Panc1 (cell line): ENCODE measurements at regions not wholly inside any gene's neighbourhood (a gene's known extent, or its start where the extent isn't known, plus 50 kb on each side); places are given as distances from the start of the nearest gene placed in this dataset.

Experiments used
- POLR2AphosphoS5 ChIP-seq: IDR thresholded peaks from 2 replicates; pipeline ENCODE4 v1.6.1; 2012; ENCODE audit warnings: mild to moderate bottlenecking, low read depth, low read length, moderate library complexity
- TF ChIP-seq, protein P1 (sequence below): fragments of 450-650 bp; IDR thresholded peaks from 2 replicates; pipeline ENCODE4 v1.5.1; 2017; ENCODE audit warnings: mild to moderate bottlenecking
- TF ChIP-seq, protein P2 (sequence below), 2 experiments: IDR thresholded peaks; 2 replicates each; pipeline ENCODE4 v1.6.1; 2011 to 2012; ENCODE audit warnings: low read depth in 2 of 2, control low read depth in 1 of 2, low read length in 1 of 2, mild to moderate bottlenecking in 1 of 2, moderate library complexity in 1 of 2; ENCODE audit not compliant: insufficient read depth in 1 of 2

DNA sequence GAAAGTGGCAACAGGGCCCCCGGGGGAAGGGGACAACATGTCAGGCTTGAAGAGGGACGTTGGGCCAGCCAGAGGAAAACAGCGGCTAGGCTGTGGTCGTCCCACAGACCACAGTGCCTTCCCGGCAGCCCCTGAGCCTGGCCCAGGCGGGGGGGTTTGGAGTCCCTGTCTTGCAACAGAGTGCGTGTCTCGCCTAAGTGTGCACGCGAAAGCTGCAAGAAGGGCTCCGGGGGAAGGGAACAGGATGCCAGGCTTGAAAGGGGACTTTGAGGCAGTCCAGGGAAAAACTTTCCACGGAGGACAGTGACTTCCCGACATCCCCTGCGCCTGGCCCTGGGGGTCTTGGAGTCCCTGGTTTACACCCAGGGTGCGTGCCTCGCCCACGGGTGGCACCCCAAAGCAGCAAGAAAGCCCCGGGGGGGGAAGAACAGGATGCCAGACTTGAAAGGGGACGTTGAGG is 157.5 kb upstream of the ALG10B start:
- TF ChIP-seq, protein P1, sequence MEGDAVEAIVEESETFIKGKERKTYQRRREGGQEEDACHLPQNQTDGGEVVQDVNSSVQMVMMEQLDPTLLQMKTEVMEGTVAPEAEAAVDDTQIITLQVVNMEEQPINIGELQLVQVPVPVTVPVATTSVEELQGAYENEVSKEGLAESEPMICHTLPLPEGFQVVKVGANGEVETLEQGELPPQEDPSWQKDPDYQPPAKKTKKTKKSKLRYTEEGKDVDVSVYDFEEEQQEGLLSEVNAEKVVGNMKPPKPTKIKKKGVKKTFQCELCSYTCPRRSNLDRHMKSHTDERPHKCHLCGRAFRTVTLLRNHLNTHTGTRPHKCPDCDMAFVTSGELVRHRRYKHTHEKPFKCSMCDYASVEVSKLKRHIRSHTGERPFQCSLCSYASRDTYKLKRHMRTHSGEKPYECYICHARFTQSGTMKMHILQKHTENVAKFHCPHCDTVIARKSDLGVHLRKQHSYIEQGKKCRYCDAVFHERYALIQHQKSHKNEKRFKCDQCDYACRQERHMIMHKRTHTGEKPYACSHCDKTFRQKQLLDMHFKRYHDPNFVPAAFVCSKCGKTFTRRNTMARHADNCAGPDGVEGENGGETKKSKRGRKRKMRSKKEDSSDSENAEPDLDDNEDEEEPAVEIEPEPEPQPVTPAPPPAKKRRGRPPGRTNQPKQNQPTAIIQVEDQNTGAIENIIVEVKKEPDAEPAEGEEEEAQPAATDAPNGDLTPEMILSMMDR, result no peak
- TF ChIP-seq POLR2AphosphoS5, result no peak
- TF ChIP-seq, protein P2, sequence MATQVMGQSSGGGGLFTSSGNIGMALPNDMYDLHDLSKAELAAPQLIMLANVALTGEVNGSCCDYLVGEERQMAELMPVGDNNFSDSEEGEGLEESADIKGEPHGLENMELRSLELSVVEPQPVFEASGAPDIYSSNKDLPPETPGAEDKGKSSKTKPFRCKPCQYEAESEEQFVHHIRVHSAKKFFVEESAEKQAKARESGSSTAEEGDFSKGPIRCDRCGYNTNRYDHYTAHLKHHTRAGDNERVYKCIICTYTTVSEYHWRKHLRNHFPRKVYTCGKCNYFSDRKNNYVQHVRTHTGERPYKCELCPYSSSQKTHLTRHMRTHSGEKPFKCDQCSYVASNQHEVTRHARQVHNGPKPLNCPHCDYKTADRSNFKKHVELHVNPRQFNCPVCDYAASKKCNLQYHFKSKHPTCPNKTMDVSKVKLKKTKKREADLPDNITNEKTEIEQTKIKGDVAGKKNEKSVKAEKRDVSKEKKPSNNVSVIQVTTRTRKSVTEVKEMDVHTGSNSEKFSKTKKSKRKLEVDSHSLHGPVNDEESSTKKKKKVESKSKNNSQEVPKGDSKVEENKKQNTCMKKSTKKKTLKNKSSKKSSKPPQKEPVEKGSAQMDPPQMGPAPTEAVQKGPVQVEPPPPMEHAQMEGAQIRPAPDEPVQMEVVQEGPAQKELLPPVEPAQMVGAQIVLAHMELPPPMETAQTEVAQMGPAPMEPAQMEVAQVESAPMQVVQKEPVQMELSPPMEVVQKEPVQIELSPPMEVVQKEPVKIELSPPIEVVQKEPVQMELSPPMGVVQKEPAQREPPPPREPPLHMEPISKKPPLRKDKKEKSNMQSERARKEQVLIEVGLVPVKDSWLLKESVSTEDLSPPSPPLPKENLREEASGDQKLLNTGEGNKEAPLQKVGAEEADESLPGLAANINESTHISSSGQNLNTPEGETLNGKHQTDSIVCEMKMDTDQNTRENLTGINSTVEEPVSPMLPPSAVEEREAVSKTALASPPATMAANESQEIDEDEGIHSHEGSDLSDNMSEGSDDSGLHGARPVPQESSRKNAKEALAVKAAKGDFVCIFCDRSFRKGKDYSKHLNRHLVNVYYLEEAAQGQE (IDR thresholded peaks at IDR 0.05; ENCODE audit: insufficient read depth in 1 of 2, low read depth in 2 of 2, low read length in 1 of 2), result no peak
